A673 (cell line): ENCODE measurements at regions not wholly inside any gene's neighbourhood (a gene's known extent, or its start where the extent isn't known, plus 50 kb on each side); places are given as distances from the start of the nearest gene placed in this dataset.

ENCODE experiments used
- EZH2 ChIP-seq: fragments of 200-600 bp; sonication (generic); IDR thresholded peaks from 2 replicates; pipeline ENCODE4 v1.6.1; 2017; ENCODE audit warnings: borderline replicate concordance, low read depth, mild to moderate bottlenecking, mixed read lengths, antibody characterized with exemption, low read length; ENCODE audit not compliant: poor library complexity, severe bottlenecking
- TF ChIP-seq, protein P1 (sequence below): fragments of 300-800, 200-600 bp; sonication (generic); conservative IDR thresholded peaks from 2 replicates; pipeline ENCODE4 v1.5.1; 2017; ENCODE audit warnings: low read depth, mild to moderate bottlenecking, antibody characterized with exemption, low read length, moderate library complexity, mixed read lengths

DNA sequence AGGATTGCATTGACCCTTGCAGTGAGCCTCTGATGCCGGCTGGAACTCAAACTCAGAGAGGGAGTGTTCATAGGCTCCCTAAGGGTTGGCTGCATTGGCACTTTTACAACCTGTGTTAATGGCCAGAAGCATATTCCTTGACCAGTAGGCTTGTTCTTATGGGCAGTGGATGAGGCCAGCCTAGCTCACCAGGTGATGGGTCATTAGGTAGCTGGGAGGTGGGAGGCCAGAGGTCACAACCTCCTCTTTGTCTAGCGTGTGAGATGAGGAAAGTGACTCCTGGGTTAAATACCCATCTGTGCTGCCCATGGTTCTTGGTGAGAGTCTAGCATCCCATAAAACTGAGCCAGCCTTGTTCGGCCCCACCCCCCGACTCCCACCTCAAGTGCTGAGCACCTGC, 275.7 kb upstream of the CTNNB1 start:
- no peak for TF ChIP-seq EZH2
- TF ChIP-seq, protein P1, sequence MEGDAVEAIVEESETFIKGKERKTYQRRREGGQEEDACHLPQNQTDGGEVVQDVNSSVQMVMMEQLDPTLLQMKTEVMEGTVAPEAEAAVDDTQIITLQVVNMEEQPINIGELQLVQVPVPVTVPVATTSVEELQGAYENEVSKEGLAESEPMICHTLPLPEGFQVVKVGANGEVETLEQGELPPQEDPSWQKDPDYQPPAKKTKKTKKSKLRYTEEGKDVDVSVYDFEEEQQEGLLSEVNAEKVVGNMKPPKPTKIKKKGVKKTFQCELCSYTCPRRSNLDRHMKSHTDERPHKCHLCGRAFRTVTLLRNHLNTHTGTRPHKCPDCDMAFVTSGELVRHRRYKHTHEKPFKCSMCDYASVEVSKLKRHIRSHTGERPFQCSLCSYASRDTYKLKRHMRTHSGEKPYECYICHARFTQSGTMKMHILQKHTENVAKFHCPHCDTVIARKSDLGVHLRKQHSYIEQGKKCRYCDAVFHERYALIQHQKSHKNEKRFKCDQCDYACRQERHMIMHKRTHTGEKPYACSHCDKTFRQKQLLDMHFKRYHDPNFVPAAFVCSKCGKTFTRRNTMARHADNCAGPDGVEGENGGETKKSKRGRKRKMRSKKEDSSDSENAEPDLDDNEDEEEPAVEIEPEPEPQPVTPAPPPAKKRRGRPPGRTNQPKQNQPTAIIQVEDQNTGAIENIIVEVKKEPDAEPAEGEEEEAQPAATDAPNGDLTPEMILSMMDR = no peak
